ENCODE measurements at regions not wholly inside any gene's neighbourhood (a gene's known extent, or its start where the extent isn't known, plus 50 kb on each side); places are given as distances from the start of the nearest gene placed in this dataset.

DNA sequence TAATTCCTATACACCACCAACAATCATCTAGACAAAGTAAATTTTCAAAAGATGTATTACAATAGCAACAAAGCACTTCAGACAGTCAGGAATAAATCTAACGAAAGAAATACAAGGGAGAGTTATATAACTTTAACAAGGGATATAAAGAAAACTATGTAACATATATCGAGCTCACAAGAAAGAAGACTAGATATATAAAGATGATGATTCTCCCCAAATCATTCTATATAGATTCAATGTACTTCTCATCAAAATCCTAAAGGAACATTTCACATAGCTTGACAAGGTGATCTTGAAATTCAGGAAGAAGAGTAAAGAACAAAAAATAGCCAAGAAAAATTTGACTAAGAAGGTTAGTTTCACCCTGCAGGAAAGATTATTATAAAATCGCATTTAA is 179.4 kb downstream of the SP3 start:
- no peak overlapping the region for H3K27ac ChIP-seq
- no peak for DNase-seq
- in situ Hi-C loops (cut with HindIII; ENCODE audit: low pct_ligation_motif_present, low sequenced_read_pairs) = no loop called here
- TF ChIP-seq, protein P1, sequence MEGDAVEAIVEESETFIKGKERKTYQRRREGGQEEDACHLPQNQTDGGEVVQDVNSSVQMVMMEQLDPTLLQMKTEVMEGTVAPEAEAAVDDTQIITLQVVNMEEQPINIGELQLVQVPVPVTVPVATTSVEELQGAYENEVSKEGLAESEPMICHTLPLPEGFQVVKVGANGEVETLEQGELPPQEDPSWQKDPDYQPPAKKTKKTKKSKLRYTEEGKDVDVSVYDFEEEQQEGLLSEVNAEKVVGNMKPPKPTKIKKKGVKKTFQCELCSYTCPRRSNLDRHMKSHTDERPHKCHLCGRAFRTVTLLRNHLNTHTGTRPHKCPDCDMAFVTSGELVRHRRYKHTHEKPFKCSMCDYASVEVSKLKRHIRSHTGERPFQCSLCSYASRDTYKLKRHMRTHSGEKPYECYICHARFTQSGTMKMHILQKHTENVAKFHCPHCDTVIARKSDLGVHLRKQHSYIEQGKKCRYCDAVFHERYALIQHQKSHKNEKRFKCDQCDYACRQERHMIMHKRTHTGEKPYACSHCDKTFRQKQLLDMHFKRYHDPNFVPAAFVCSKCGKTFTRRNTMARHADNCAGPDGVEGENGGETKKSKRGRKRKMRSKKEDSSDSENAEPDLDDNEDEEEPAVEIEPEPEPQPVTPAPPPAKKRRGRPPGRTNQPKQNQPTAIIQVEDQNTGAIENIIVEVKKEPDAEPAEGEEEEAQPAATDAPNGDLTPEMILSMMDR (IDR thresholded peaks at IDR 0.05; ENCODE audit: low read depth, low read length, missing control alignments) = no peak
- no peaks in the 10 kb centered on the region for H3K27me3 ChIP-seq (replicated peaks)
- no peak overlapping the region for H3K4me3 ChIP-seq (ENCODE audit: low read depth, low read length)
- H3K36me3 ChIP-seq (replicated peaks) = no peaks in the 10 kb centered on the region

DNA sequence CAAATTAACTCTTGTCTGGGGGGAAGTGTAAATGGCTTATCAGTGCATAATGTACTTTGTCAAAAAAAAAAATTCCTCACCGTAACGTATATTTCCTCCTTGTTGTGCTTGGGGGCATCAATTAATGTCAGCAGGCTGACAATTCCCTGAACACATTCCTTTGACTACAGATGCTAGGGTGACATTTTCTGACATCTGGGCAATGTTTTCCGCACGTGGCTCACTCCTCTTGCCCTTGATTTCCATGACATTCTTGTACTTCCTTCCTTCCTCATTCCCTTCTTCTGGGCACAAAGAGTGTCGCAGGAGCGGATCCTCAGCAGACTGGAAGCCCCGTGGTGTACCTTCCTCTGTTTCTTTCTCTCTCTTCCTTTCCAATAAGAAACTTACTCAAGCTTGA is 173.7 kb downstream of the SP3 start:
- TF ChIP-seq, protein P1 (IDR thresholded peaks at IDR 0.05; ENCODE audit: low read depth, low read length, missing control alignments) = no peak
- in situ Hi-C loops (cut with HindIII; ENCODE audit: low pct_ligation_motif_present, low sequenced_read_pairs) = no loop called here

DNA sequence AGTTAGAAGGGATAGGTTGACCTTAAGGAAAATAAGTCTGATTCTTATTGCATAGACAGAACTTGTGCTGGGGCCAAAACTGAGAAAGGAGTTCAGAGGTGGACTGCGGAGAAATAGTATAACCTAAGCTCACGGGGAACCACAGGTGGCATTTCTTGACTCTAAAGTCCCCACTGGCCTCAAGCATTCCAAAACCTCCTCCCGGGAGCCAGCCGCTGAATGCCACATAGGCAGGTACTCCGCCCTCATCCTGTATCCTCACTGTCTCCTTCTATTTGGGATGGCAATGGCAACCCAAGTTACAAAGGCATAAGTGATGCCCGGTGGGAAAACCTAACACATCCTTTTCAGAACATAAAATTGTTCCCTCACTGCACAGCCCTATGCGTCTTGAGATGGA is 173.0 kb downstream of the SP3 start:
- in situ Hi-C loops (cut with HindIII; ENCODE audit: low pct_ligation_motif_present, low sequenced_read_pairs) = no loop called here
- no peaks in the 10 kb centered on the region for H3K27me3 ChIP-seq (replicated peaks)
- DNase-seq = no peak

More for the DNA sequence above, 173.7 kb downstream of the SP3 start:
- Histone ChIP-seq H3K27ac (no peak overlapping the region), H3K27me3 (replicated peaks) (no peaks in the 10 kb centered on the region), H3K4me3 (ENCODE audit: low read depth, low read length) (no peak overlapping the region), H3K36me3 (replicated peaks) (no peaks in the 10 kb centered on the region)
- DNase-seq = no peak

DNA sequence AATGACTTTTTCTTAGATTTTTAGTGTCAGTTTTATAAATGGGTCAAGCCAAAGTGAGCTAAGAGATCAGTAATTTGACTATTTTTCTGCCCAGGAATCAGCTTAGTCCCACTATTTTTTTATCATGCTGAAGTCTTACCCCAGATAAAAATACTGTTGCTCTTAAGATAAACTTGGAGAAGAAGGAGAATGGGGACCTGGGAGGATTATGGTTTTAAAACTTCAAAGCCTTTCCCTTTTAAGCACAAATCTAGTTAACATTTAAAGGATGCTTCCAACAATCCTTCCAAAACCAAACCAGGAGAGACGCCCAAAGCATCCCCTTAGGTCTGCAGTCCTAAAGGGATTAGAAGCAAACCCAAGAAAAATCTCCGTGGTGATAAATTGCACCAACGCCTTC is 172.4 kb downstream of the SP3 start:
- no peak overlapping the region for H3K27ac ChIP-seq
- no peaks in the 10 kb centered on the region for H3K36me3 ChIP-seq (replicated peaks)
- no peak for DNase-seq
- H3K4me3 ChIP-seq (ENCODE audit: low read depth, low read length) = no peak overlapping the region
- no peaks in the 10 kb centered on the region for H3K27me3 ChIP-seq (replicated peaks)
- TF ChIP-seq, protein P1 (IDR thresholded peaks at IDR 0.05; ENCODE audit: low read depth, low read length, missing control alignments) = no peak
- in situ Hi-C loops (cut with HindIII; ENCODE audit: low pct_ligation_motif_present, low sequenced_read_pairs) = no loop called here

More for the DNA sequence above, 173.0 kb downstream of the SP3 start:
- TF ChIP-seq, protein P1 (IDR thresholded peaks at IDR 0.05; ENCODE audit: low read depth, low read length, missing control alignments) = no peak
- Histone ChIP-seq H3K4me3 (ENCODE audit: low read depth, low read length) (no peak overlapping the region), H3K27ac (no peak overlapping the region), H3K36me3 (replicated peaks) (no peaks in the 10 kb centered on the region)

DNA sequence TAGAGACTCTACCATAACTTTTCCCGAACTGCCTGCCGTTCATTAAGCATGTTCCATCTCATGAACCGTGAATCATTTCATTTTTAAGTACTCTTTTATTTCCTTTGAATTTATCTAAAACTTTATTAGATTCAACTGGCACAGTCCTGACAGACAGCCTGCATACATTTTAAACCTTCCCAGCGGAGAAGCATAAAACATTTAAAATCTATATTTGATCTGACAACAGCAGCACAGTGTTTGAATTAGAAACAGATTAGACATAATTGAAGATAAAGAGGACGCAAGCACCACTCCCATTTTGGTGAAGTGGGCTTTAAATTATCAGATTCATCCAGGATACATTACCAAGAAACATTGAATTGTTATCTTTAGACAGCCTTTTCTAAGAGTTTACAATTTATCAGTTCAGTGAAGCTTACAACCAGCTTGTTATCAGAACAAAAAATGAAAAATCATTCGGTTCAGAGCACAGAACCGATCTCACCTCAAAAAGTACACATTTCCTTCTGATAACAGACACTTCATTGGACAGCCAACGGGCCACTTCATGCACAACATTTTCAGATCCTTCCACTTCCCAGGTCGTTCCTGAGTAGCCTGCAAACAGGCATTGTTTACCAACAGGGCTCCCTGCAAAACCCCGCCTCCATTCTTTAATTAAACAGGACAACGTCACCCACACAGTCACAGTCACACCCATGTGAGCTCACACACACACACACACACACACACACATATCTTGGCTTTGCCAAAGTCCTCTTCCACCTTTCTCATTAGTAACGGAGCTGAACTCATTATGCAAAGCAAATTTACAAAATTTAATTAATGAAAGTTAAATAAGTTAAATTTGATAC is 171.2 kb downstream of the SP3 start:
- Histone ChIP-seq H3K4me3 (ENCODE audit: low read depth, low read length) (no peak overlapping the region), H3K27ac (no peak overlapping the region), H3K36me3 (replicated peaks) (no peaks in the 10 kb centered on the region), H3K27me3 (replicated peaks) (no peaks in the 10 kb centered on the region)
- no peak for DNase-seq
- in situ Hi-C loops (cut with HindIII; ENCODE audit: low pct_ligation_motif_present, low sequenced_read_pairs) = no loop called here
- TF ChIP-seq, protein P1 (IDR thresholded peaks at IDR 0.05; ENCODE audit: low read depth, low read length, missing control alignments) = no peak
